Esophagus muscularis mucosa (tissue), 4 donors: ENCODE measurements at regions not wholly inside any gene's neighbourhood (a gene's known extent, or its start where the extent isn't known, plus 50 kb on each side); places are given as distances from the start of the nearest gene placed in this dataset.

Source experiments
- DNase-seq: peaks from one replicate; pipeline ENCODE4 v3.0.0-alpha.2; 2017; ENCODE audit errors: extremely low spot score
- H3K27ac ChIP-seq, 4 donors: fragments of 200-600 bp; sonication (generic); replicated peaks in 1 of 4; 1 replicate in 3 of 4; 2 replicates in 1 of 4; pipeline ENCODE4 v1.5.1; 2016 to 2019; ENCODE audit warnings: mild to moderate bottlenecking in 1 of 4
- H3K27me3 ChIP-seq, 4 donors: fragments of 200-600 bp; sonication (generic); one replicate each; pipeline versions ENCODE4 v1.5.1 to v1.6.0; 2016 to 2019
- H3K36me3 ChIP-seq, 4 donors: fragments of 200-600 bp; sonication (generic); one replicate each; pipeline ENCODE4 v1.5.1; 2016 to 2019
- H3K4me1 ChIP-seq, 4 donors: fragments of 200-600 bp; sonication (generic); one replicate each; pipeline ENCODE4 v1.5.1; 2016 to 2019
- H3K4me3 ChIP-seq, 4 donors: fragments of 200-600 bp; sonication (generic); 1 replicate in 2 of 4; 2 replicates in 2 of 4; pipeline ENCODE4 v1.5.1; 2016 to 2019; ENCODE audit warnings: mild to moderate bottlenecking in 4 of 4, moderate library complexity in 1 of 4
- H3K9me3 ChIP-seq, 4 donors: fragments of 200-600 bp; sonication (generic); 1 replicate in 3 of 4; 2 replicates in 1 of 4; pipeline ENCODE4 v1.5.1; 2016 to 2019
- CTCF ChIP-seq, 3 experiments: fragments of 200-600 bp in 2 of 3; fragments of 450-650 bp in 1 of 3; sonication (generic) in 2 of 3; IDR thresholded peaks; one replicate each; pipeline ENCODE4 v1.5.1; 2017 to 2019; ENCODE audit warnings: antibody characterized with exemption in 3 of 3, mild to moderate bottlenecking in 2 of 3, moderate library complexity in 1 of 3
- EP300 ChIP-seq: sonication (generic); formaldehyde crosslinking; IDR thresholded peaks from one replicate; pipeline ENCODE4 v1.6.1; 2017; ENCODE audit warnings: antibody characterized with exemption
- POLR2A ChIP-seq: fragments of 450-650 bp; IDR thresholded peaks from one replicate; pipeline ENCODE4 v1.6.1; 2017; ENCODE audit warnings: antibody characterized with exemption, moderate library complexity, mild to moderate bottlenecking, low read depth
- POLR2AphosphoS5 ChIP-seq, 2 donors: sonication (generic); formaldehyde crosslinking; IDR thresholded peaks; one replicate each; pipeline ENCODE4 v1.6.1; 2017; ENCODE audit warnings: antibody characterized with exemption in 2 of 2
- WGBS: methylation state at CpG from one replicate; pipeline ENCODE4 v1.1.5; 2018; 5-methylcytosine and 5-hydroxymethylcytosine counted together
- intact Hi-C: fragments of 100-400 bp; cut with DNase I; formaldehyde crosslinking; loops from one replicate; pipeline ENCODE4 v1.15.1; 2023

GRCh38 chr5:8568858-8569257, 699.9 kb downstream of the MTRR start:
- Histone ChIP-seq H3K27me3 (no peaks in the 10 kb centered on the region), H3K4me1 (no peaks in the 10 kb centered on the region), H3K27ac (no peak overlapping the region), H3K9me3 (no peaks in the 10 kb centered on the region), H3K4me3 (no peak overlapping the region), H3K36me3 (no peaks in the 10 kb centered on the region)
- TF ChIP-seq POLR2AphosphoS5 (IDR thresholded peaks at IDR 0.05) (no peak), POLR2A (no peak), EP300 (no peak), CTCF (IDR thresholded peaks at IDR 0.05) (no peak)
- WGBS: 77% methylated on average over 6 of the region's 6 CpGs
- no peak for DNase-seq
- intact Hi-C loops: no loop called here

- Histone ChIP-seq H3K9me3 (no peaks in the 10 kb centered on the region), H3K4me1 (no peaks in the 10 kb centered on the region), H3K4me3 (no peak overlapping the region), H3K27ac (no peak overlapping the region), H3K27me3 (no peaks in the 10 kb centered on the region), H3K36me3 (no peaks in the 10 kb centered on the region)
- WGBS: 19% methylated on average over 3 of the region's 3 CpGs
- intact Hi-C loops: no loop called here
- TF ChIP-seq EP300 (no peak), POLR2A (no peak), CTCF (IDR thresholded peaks at IDR 0.05) (no peak), POLR2AphosphoS5 (IDR thresholded peaks at IDR 0.05) (no peak)
- no peak for DNase-seq
Measured at GRCh38 chr5:8570528-8570927, 701.6 kb downstream of the MTRR start.

- no peak for TF ChIP-seq EP300
- TF ChIP-seq POLR2AphosphoS5 (IDR thresholded peaks at IDR 0.05): no peak
- TF ChIP-seq POLR2A: no peak
- TF ChIP-seq CTCF (IDR thresholded peaks at IDR 0.05): no peak
Measured at GRCh38 chr5:8576178-8576577, 707.2 kb downstream of the MTRR start.

GRCh38 chr5:8577792-8578191, 708.8 kb downstream of the MTRR start:
- Histone ChIP-seq H3K27me3 (no peaks in the 10 kb centered on the region), H3K27ac (no peak overlapping the region), H3K9me3 (no peaks in the 10 kb centered on the region), H3K36me3 (no peaks in the 10 kb centered on the region), H3K4me3 (no peak overlapping the region), H3K4me1 (no peaks in the 10 kb centered on the region)
- 82% methylated on average over 3 of the region's 3 CpGs for WGBS
- DNase-seq: no peak
- intact Hi-C loops: no loop called here
- TF ChIP-seq CTCF (IDR thresholded peaks at IDR 0.05) (no peak), EP300 (no peak), POLR2AphosphoS5 (IDR thresholded peaks at IDR 0.05) (no peak), POLR2A (no peak)

More at GRCh38 chr5:8576178-8576577, 707.2 kb downstream of the MTRR start:
- 69% methylated on average over 10 of the region's 10 CpGs for WGBS
- Histone ChIP-seq H3K27ac (no peak overlapping the region), H3K27me3 (no peaks in the 10 kb centered on the region), H3K4me3 (no peak overlapping the region), H3K4me1 (no peaks in the 10 kb centered on the region), H3K9me3 (no peaks in the 10 kb centered on the region), H3K36me3 (no peaks in the 10 kb centered on the region)
- DNase-seq: no peak
- intact Hi-C loops: no loop called here

- Histone ChIP-seq H3K4me3 (no peak overlapping the region), H3K27ac (no peak overlapping the region), H3K36me3 (no peaks in the 10 kb centered on the region), H3K9me3 (no peaks in the 10 kb centered on the region), H3K27me3 (no peaks in the 10 kb centered on the region), H3K4me1 (no peaks in the 10 kb centered on the region)
- 75% methylated on average over 3 of the region's 4 CpGs for WGBS
- no peak for DNase-seq
- intact Hi-C loops: no loop called here
- TF ChIP-seq EP300 (no peak), CTCF (IDR thresholded peaks at IDR 0.05) (no peak)
Measured at GRCh38 chr5:8580298-8580697, 711.4 kb downstream of the MTRR start.
